Tongue (tissue), 1 donor: ENCODE measurements at regions not wholly inside any gene's neighbourhood (a gene's known extent, or its start where the extent isn't known, plus 50 kb on each side); places are given as distances from the start of the nearest gene placed in this dataset.
"Not testable (repeated sequence)": the region's sequence is repeated elsewhere in the genome, so short reads cannot be mapped to it uniquely, and the experiment has no call there.

ENCODE experiments used
- DNase-seq: peaks from one replicate; pipeline ENCODE4 v3.0.0-alpha.2; 2015

DNA sequence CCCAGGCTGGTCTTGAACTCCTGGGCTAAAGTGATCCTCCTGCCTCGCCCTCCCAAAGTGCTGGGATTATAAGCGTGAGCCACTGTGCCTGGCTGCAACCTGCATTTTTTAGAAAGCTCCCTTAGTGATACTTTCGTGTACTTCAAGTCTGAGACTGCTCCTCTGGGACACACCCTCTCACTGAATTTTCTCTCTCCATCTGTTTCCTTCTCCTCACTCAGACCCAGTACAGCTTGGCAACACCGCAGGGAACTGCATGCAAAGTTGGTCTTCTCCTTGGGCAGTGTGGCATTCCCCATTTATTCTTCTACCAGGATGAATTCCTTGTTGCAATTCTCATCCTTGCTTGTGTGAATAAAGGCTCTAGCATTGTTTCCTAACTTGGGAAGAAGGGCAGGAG is 175.9 kb downstream of the LPIN1 start:
- DNase-seq = no peak

DNA sequence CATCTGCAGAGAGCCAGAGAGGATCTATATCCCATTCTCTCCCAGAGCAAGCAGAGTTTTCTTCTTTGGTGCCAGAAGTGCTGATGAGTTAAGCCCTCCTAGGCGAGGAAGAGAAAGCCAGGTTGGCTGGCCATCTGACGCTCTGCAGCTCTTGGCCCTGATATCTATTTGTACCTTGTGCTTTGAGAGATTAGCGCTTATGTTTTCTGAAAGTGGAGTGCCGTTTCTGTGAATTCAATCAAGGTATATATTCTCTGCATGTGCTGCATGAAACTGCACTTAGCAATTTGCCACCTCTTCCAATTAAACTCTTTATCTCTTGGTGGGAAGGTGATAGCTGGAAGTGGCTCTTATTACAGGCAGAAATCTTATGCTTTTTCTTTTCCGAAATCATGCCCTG is 177.5 kb downstream of the LPIN1 start:
- peak; percentile 27 for DNase-seq

DNA sequence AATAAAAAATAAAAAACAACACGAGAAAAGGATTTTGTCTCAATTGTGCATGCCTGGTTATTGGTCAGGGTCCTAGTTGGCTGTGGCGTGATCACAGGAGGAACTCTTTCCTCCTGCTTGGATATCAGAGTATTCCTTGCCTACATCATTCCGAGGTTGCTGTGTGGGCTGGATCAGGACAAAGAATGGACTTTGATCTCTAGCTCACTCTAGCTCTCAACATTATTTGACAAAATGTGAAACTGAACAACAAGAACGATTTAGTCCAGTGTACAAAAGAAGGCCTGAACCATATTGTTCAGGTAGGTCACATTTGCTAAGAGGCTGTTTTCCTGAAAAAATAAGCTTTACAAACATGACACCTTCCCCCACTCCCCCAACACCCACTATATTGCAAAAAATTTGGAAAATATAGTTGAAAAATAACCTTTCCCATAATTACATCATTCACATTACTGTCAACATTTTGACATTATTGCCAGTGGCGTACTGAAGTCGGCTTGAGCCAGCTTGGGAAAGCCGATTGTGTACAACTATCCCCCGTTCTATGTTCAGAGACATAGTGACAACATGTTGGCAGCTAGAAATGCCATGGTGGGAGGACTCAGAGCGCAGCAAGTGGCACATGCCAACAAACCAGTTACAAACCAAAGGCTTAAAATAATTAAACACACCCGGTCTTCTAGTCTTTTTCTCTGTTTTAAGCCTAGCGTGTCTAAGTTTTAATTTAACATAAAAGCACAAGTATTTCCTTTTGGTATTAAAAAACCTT is 179.0 kb downstream of the LPIN1 start:
- no peak for DNase-seq

DNA sequence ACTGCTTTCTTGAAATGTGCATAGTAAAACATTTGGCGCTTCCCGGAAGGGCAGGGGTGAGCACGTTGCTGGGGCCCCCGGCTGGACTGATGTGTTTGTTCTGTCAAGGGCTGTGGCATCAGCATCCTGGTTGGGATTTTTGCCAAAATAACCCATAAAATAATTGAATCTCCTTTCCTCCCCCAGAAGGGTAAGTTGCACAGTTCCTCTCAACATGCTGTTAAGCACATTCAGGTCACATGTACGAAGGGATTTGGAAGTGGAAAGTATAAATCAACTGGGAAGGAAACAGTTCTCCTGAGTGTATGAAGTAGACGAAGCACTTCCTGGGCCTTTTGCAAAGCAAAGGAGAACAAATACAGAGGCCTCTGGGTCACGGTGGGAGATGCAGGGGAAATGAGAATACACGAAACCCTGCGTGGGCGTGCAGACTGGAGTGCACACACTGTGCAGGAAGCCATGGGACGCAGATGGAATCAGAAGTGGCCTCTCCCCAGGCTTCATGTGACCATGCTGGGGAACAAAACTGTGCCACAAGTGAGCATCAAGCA is 183.9 kb downstream of the LPIN1 start:
- DNase-seq = peak; percentile 25

DNA sequence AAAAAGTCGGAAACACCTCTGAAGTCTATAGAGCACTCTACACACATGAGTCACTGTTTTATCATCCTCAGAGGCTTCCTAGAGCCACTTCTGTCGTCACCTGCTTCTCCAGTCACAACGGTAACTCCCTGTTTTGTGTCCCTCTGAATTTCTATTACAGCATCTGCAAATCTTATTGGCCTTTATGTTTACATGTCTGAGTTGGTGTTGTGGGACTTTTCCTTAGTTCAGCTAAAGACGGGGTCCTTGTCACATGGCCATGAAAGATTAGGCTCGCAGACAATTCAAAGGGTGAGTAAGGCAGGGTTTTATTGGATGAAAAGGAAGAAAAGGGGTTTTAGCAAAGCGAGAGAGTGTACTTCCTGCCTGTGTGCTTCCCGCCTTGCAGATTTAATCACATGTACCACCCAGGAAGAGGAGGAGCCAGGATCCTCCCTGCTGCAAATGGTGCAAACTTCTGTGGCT is 185.6 kb downstream of the LPIN1 start:
- DNase-seq = no peak

DNA sequence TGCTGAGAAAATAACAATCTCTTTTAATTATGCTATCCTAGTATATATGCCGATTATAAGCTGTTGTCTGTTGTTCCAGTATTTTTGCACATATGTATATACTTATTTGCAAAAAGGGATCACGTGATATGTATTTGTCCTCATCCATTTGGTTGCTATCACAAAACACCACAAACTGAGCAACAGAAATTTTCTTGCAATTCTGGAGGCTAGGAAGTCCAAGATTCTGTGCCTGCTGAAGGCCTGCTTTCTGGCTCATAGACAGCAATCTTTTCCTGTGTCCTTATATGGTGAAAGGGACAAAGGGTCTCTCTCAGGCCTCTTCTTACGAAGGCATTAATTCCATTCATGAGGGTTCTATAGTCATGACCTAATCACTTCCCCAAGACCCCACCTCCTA is 186.5 kb downstream of the LPIN1 start:
- DNase-seq = no peak

DNA sequence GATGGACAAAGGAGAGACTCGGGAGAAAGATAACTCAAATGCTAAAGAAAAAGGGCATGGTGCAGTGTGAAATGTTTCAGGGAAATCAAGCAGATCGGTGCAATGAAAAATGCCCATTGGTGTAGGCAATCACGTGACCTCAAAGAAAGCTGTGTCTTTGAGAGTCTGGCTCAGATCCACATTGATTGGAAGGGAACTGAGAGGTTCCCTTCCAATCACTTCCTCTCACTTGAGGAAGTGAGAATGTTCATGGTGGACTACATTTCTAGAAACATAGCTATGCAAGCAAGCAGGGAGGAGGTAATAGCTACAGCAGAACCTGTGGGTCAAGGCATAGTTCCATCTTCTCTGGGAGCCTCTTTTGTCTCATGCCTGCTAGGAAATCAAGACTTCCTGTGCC is 187.4 kb downstream of the LPIN1 start:
- DNase-seq = no peak

DNA sequence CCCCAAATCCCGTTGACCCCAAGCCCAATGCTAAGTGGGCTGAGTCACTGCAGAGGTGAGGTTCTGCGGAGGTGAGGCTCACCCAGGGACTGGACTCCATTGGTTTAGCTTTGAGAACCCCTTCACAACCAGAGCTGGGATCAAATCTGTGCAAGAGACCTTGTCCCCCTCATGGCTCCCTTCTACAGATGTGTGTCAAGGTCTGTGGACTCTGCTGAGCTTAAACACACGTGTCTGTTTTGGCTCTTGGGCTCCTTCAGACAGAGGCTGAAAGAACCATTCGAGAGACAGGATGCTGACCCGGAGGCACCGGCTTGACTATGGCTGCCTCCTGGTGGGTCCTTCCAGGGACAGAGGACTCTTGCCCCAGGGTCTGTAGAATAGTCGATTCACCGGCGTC is 190.3 kb downstream of the LPIN1 start:
- no peak for DNase-seq

DNA sequence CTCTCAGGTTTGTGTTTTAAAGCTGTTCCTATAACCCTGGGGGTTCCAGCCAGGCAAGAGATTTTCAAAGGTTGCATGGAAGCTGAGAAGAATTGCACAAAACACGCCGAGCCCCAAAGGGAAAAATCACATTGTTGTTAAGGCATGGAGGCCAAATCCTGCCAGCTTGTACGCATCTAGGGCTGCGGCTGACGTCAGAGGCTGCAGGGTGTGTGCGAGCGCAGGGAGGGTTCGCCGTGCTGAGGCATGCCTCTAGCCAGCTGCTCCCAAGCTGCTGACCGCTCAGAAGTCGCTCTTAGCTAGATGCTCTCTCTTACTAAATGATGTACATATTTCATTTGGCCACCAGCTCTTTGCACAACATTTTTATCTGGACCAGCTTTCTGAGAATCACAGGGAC is 191.8 kb downstream of the LPIN1 start:
- DNase-seq = peak; percentile 81

DNA sequence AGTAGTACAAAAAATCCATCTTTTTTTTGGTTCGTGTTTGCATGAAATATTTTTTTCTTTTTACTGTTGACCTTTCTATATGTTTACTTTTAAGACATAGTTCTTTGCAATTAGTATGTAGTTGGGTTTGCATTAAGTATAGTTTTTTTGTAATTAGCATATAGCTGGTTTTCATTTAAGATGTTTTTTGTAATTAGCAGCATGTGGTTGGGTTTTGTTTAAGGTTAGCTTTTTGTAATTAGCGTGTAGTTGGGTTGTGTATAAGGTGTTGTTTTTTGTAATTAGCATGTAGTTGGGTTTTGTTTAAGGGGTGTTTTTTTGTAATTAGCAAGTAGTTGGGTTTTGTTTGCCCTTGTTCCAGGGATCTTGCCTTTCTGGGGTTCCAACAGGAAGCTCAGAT is 193.1 kb downstream of the LPIN1 start:
- DNase-seq = no peak

DNA sequence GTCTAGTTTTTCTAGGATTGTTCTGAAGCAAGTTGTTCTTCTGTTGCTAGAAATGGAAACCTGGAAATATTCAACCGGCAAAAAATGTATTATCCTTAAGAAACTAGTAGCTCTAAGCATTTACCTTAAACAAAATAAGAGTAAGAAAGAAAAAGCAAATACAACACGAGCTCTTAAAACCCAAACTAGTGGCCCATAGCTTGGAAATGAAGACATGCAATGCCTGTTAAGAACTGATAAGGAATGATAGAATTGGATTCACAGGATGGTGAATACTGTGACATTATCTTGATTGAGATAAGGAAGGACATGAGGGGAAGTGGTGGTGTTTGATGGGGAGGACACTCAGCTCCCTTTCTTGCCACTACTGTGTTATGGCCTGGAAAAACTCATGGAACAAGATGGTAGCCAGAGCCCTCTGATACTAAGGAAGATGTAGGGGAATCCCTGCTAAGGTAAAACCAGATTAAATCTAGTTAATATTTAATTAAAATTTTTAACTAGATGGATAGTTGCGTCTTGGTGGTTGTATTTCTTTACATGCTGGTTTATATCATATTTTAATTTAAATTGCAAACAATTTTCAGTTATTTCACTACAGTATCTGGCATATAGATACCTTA is 193.8 kb downstream of the LPIN1 start:
- DNase-seq = no peak

DNA sequence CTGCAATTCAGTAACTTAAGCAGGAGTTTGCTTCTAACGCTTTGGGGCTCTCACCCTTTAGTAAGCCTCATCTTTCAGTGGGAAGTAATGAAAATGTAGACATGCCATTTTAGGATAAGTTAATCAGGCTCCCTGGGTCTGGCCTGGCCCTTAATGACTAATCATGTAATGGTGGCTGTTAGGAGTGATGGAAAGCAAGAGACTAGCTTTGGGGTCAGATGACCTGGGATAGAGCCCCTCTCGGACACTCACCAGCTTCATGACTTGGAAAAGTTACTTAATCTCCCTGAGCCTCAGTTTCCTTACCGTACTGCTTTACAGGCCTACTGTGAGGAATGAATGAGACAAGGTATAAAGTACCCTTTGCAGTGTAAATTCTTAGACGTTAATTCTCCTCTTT is 194.4 kb downstream of the LPIN1 start:
- no peak for DNase-seq

DNA sequence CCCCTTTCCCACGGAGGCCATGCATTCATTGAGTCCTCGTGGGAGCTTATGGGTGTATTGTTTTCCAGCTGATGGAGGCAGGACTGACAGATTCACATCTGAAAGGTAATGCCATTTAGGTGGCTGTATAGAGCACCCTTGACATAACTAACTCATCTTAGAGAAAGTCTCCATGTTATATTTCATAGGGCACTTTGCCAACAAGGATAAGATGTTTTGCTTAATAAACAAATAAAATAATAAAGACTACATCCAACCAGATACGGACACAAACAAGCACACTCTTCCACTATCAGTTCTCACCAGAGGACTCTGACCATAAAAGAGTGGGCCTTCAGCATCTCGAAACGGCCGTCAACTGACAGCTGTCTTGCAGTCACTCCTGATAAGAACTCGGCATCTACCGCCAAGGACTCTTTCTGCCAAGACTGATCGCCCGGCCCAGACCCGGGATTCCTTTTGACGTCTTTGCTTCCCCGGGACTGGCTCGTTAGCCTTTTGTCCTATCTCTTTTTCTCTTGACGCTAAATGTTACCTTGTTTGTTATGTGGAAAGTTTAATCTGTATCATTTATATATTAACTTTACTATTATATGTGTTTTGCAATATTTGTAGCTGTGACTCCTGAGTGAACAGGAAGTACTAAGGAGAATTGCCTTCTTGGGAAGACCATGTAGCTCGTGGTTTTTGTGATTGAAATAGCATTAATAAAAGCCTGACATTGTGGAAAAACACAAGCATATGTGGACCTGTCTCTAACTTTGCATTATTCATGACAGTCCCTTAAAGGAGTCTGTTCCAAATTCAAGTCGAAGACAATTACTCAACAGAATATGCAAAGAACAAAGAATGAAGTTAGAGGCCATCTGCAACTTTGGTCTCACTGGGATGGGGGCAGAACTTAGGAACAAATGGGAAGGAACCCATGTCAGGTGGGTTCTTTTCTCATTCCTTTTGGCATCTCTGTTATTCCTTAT is 195.1 kb downstream of the LPIN1 start:
- no peak for DNase-seq

DNA sequence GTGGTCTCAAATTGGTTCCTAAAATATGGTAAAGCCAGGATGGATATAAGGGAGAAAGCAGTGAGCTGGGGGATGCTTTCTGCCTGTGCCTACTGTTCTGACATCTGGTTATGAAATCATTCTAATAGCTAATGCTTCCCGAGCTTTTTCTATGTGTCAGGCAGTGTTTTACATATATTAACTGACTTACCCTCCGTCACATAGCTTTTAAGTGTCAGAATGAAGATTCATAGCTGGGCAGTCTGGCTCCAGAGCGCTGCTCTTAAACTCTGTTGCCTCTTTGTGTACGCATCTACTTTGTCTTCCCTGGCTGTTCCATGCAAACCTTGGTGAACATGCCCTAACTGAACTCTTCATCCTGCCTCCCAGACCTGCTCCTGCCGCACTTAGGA is 195.7 kb downstream of the LPIN1 start:
- no peak for DNase-seq

DNA sequence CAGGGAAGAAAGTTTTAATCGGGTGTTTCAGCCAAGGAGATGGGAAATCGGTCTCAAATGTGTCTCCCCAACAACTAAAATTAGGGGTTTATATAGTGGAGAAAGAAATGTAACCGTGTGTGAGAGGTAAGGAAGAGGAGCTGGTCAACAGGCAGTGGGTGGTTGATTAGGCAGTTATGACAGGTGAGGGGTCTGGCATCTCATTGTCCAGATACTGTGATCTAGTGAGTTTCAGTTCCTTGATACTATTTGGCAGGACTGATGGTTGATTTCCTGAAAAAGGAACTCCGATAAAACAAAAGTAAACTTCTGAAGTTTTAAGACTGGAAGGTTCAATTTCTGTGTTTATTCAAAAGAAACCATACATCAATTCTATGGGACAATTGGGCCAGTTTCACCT is 197.9 kb downstream of the LPIN1 start:
- no peak for DNase-seq

DNA sequence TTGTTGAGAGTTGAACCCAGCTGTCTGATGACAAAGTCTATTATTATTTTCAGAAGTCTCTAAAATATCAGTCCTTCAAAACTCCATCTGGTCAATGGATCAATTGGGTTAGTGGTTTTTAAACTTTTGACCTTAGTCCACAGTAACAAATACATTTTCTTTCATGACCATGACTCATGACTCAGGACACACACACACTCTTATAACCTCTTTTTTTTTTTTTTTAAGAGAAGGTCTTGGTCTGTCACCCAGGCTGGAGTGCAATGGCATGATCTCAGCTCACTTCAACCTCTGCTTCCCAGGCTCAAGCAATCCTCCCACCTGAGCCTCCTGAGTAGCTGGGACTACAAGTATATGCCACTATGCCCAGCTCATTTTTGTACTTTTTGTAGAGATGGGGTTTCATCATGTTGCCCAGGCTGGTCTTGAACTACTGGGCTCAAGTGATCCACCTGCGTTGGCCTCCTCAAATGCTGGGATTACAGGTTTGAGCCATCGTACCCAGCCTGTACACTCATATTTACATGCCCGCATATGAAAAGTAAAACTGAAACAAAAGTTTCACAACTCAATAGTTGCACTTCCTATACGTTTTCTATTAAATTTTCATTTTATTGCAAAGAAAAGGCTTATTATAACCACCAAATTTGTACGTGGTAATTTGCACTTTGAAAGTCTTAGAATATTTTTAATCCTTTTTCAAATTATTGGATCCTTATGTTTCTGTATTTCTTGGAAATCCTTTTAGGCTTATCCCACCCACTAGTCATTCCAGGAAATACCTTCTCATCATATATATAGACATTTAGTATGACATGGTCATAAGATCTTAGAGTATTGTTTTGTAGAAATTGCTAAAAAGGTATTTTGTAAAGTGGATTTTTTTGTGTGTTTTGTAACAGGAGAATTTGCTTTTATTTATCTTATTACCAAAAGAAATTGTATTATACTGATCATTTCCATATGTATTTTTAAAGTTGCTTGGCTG is 199.0 kb downstream of the LPIN1 start:
- DNase-seq = no peak

DNA sequence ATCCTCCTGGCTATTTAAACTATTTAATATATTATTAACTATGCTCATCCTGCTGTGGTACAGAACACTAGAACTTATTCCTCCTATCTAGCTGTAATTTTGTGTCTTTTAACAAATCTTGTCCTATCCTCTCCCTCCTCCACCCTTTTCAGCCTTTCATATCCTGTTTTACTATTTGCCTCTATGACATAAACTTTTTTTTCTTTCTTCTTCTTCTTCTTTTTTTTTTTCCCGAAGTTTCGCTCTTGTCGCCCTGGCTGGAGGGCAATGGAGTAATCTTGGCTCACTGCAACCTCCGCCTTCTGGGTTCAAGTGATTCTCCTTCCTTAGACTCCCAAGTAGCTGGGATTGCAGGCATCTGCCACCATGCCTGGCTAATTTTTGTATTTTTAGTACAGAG is 201.5 kb downstream of the LPIN1 start:
- no peak for DNase-seq

DNA sequence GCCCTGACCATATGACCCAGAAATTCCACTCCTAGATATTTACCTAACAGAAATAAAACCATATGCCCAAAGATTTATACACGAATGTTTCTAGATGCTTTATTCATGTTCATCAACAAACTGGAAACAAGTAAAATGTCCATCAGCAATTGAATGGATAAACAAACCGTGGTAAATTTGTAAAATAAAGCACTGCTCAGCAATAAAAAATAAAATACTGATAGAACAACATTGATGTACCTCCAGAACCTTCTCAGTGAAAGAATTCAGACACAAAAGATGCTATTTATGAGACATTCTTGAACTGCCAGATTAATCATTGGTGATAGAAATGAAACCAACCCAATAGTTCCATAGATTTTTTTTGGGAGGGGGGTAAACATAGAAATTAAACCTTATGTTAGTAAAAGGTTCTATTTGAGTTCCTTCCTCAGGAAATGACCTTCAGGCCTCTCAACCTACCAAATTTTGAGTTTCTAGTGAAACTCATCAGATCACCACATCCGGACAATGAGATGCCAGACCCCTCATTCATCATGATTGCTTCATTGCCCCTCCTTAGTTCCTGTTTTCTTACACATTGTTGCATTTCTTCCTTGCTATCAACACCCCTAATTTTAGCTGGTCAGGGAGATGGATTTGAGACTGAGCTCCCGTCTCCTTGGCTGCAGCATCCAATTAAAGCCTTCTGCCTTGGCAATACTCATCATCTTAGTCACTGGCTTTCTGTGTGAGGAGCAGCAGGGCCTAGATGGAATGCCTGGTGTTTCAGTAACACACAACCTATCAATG is 203.5 kb downstream of the LPIN1 start:
- DNase-seq = no peak

DNA sequence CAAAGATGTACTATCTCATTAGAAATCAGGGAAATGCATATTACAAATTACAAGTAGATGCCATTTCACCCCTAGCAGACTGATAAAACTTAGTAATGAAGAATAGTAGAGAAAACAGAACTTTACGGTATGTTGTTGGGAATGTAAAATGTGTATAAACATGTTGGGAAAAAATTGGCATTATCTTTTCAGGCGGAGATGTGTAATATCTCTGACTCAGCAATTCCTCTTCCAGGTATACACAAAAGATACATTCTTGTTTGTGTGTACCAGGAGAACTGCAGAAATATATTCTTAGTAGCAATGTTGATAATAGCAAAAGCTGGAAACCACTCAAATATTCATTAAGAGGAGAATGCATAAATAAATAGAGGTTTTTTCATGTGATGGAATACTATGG is 204.5 kb downstream of the LPIN1 start:
- no peak for DNase-seq

DNA sequence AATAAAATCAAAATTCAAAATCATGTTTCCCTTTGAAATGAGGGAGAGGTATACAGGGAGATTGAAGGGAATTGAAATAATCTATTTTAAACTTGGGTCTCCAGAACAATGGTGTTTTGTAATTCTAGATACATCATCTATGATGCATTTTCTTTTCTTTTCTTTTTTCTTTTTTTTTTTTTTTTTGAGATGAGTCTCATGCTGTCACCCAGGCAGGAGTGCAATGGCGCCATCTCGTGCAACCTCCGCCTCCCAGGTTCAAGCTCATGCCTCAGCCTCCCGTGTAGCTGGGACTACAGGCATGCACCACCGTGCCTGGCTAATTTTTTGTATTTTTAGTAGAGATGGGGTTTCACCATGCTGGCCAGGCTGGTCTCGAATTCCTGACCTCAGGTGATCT is 205.1 kb downstream of the LPIN1 start:
- DNase-seq = not testable (repeated sequence)

DNA sequence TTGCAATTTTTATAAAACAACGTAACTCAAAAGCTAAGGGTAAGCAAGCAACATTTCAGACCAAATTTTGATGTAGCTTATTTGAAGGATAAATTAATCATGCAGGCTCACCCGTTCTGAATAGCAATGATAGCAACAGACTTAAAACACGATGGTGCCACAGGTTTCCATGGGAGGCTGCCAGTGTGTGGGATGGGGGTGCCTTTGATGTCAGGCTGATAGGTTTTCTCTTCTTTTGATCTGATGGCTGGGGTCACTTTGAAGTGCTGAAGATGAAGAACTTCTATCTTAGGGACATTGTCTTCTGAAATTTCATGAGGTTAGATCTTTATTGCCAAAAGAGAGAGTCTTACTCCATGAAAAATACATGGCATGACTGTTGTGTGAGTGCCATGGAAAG is 206.8 kb downstream of the LPIN1 start:
- no peak for DNase-seq
